GM18951 (cell line): ENCODE measurements at regions not wholly inside any gene's neighbourhood (a gene's known extent, or its start where the extent isn't known, plus 50 kb on each side); places are given as distances from the start of the nearest gene placed in this dataset.
"Not testable (repeated sequence)": the region's sequence is repeated elsewhere in the genome, so short reads cannot be mapped to it uniquely, and the experiment has no call there.

Experiments
- POLR2A ChIP-seq: IDR thresholded peaks from 4 replicates; pipeline ENCODE4 v1.6.1; 2011; ENCODE audit warnings: mild to moderate bottlenecking; ENCODE audit not compliant: insufficient read length, insufficient read depth; ENCODE audit errors: extremely low read depth
- in situ Hi-C: fragments of 300-500 bp; cut with MboI; formaldehyde crosslinking; loops from one replicate; pipeline ENCODE4 v1.12.0; 2022; ENCODE audit warnings: low sequenced_read_pairs, mixed read lengths, inconsistent platforms; ENCODE audit not compliant: unreplicated experiment

DNA sequence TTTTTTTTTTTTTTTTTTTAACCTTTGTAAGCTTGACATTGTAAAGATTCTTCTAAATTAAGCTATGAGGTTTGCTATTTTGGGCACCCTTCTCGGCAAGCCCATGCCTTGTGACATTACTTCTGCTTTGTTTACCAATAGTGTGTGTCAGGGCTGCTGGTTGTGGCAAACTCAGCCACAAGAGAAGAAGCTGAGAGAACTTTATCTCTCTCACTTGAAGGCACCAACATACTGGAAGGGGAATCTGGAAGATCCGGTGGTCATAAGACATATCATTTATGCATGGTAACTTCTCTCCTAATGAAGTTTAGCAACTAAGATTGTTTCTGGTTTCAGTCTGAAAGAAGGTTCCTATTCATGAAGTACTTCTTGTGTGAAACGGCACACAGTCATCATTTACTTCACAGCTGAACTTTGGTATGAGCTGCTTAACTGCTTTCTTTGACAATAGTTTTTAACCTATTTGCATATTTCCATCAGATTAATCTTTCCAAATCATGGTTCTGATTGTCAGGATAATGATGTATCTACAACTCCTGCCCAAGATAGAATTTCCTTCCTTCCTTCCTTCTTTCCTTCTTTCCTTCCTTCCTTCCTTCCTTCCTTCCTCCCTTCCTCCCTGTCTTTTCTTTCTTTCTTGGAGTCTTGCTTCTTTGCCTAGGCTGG, 189.3 kb downstream of the NFKBIZ start:
- in situ Hi-C loops, result no loop called here
- no peak for TF ChIP-seq POLR2A

GRCh38 chr3:102040144-102040543, 190.8 kb downstream of the NFKBIZ start:
- in situ Hi-C loops, result not testable (repeated sequence)

- TF ChIP-seq POLR2A, result no peak
- in situ Hi-C loops, result no loop called here
These were observed 204.2 kb downstream of the NFKBIZ start for GRCh38 chr3:102053375-102053989.

DNA sequence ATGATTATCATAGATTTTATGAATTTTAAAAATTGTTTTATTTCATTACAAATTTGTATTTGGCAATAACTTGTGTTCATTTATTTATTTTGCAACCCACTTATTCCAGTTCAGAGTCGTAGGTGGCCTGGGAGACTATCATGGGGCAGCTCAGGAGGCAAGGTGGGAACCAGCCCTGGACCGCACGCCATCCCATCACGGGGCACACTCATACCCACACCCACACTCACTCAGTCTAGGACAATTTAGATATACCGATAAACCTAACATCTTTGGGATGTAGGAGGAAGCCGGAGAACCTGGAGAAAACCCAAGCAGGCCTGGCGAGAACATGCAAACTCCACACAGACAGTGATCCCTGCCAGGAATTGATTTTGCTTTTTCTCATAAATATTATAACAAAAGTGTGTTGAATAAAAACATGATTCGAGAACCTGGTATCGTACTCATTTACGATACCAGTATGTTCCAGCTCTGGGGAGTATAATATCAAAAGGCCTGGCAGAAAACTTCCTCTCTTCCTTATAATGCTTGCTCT, 205.3 kb downstream of the NFKBIZ start:
- in situ Hi-C loops, result no loop called here
- no peak for TF ChIP-seq POLR2A

DNA sequence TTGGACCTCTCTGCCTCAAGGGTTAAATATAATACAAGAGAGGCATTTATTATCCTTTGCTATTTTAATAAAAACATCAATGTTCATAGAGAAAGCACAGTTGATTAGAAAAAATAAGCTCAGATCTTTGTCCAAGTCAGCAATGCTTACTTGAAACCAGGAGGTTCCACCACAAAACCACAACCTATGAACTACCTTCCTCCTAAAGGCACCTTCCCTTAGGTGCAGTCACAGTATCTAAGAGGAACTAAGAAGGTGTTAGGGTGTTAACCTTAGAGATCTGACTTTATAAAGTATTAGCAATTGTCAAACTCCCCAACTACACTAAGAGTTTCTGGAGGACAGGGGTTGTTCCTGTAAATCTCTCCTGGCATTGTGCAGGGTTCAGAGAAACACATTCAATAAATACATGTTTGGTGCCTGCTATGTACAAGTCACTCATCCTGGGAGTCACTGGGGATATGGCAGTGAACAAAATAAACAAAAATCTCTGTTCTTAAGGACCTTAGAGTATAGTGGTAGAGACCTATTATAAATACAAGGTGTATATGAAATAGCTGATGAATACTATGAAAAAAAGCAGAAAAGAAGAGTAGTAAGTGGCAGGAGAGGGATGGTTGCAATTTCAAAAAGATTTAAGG, 208.6 kb downstream of the NFKBIZ start:
- in situ Hi-C loops, result no loop called here

DNA sequence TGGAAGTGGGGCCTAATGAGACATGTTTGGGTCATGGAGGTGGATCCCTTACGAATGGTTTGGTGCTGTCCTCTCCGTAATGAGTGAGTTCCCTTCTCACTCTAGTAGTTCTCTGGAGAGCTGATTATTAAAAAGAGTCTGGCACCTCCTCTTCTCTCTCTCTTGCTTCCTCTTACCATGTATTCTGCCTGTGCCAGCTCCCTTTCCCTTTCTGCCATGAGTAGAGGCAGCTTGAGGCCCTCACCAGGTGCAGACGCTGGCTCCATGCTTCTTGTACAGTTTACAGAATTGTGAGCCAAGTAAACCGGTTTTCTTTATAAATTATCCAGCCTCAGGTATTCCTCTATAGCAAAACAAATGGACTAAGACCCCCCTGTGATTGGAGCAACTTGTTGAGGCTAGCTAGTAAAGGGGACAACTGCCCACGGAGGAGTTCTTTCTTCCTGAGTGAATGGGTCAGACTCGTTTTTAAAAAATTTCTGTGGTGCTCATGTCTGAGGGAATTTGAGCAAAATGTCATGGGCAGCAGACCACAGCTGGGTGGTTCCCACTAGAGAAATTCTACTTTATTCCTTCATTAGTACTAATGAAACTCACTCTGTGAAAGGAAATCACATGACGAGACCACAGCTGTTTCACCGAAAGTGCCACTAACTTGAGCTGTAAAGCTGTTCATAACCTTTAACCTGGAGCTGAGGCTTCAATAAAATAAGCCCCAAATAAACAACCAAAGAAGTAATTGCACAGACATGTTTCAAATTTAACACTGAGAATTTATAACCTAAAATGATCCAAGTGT, 210.0 kb downstream of the NFKBIZ start:
- in situ Hi-C loops, result no loop called here
- no peak for TF ChIP-seq POLR2A

More for the DNA sequence above, 208.6 kb downstream of the NFKBIZ start:
- TF ChIP-seq POLR2A, result no peak

- in situ Hi-C loops, result no loop called here
- TF ChIP-seq POLR2A, result no peak
These were observed 211.5 kb downstream of the NFKBIZ start for GRCh38 chr3:102060814-102061213.

DNA sequence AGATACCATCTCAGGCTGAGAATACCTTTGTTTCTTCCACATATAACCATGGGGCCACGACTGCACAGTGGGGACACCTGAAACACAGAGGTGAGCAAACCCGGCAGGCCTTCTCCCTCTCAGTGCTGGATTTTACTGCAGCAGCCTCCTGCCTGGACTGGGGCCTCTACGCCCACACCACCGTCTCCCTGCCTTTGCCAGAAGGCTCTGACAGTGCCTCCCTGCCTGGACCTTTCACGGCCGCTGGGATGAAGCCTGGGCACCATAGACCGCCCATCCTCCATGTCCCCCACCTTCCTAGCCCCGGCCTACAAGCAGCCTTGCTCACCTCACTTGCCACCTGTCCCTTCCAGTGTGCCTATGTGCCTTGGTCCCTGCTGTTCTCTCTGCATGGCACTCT, 214.3 kb downstream of the NFKBIZ start:
- no peak for TF ChIP-seq POLR2A
- in situ Hi-C loops, result no loop called here

GRCh38 chr3:102066470-102066869, 217.2 kb downstream of the NFKBIZ start:
- TF ChIP-seq POLR2A, result no peak
- in situ Hi-C loops, result no loop called here

- no peak for TF ChIP-seq POLR2A
- in situ Hi-C loops, result no loop called here
These were observed 219.0 kb downstream of the NFKBIZ start for GRCh38 chr3:102068327-102068726.

DNA sequence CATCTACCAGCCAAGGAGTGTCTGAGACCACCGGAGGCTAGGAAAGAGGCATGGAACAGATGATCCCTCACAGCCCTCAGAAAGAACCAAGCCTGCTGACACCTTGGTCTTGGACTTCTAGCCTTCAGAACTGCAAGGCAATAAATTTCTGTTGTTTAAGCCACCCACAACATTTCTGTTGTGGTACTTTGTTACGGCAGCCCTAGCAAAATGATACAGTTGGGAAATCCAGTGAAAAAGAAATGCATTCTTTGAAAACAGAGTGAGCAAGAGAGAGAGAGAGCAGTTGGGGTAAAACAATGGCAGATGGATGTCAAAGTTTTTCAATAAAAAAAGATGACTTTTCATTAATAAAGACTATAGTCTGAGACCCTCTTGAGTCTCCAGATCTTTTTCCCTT, 219.4 kb downstream of the NFKBIZ start:
- TF ChIP-seq POLR2A, result no peak
- in situ Hi-C loops, result no loop called here

DNA sequence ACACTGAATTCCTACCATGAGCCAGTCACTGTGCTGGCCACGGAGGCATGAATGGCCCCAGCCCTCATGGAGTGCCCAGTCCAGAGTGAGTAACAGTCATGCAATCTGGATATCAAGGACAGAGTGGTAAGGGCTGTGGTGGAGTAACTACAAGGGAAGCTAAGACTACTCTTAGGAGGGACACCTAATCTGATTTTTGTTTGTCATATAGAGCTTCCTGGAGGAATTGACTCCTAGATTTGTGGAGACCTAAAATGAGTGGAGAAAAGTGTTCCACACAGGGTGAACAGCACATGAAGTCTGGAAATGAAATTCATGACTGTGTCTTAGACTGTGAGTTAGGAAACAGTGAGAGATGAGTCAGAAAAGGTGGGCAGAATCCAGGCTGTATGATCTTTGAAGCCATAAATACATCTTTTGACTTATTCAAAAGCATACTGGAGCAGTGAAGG, 219.9 kb downstream of the NFKBIZ start:
- in situ Hi-C loops, result no loop called here
- no peak for TF ChIP-seq POLR2A

DNA sequence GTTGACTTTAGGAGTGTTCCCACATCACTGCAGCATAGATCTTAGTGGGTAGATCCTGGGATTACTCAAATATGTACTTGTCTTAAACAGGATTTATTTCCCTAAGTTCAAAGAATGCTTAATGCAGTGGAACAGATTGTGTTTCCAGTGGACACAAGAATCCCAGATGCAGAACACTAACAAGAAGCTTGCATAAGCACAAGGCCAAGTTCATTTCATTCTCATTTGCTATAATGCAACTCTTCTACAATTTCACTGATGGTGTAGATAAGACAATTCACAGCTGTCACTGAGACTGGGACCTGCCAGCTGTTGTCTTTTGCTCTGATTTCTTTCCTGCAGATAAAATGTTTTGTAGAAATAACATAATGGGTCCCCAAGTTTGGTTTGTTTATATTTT, 225.6 kb downstream of the NFKBIZ start:
- in situ Hi-C loops, result no loop called here
- TF ChIP-seq POLR2A, result no peak

DNA sequence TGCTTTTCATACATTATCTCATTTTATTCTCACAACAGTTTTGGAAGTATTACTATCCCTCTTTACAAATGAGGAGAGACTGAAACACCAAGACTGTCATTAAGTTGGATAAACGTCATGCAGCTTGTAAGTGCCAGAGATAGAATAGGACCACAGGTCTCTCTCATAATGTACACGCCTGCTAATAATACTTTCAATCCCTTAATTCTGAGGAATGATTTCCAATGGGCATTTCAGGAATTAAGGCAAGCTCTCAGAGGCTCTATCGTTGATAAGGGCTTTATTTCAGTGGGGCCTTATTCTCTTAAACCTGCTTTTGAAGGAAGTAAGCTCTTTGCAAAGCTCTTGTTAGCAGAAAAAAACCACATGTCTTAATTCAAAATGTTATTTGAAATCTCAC, 229.1 kb downstream of the NFKBIZ start:
- in situ Hi-C loops, result no loop called here
- TF ChIP-seq POLR2A, result no peak
